ENCODE measurements at regions not wholly inside any gene's neighbourhood (a gene's known extent, or its start where the extent isn't known, plus 50 kb on each side); places are given as distances from the start of the nearest gene placed in this dataset.

DNA sequence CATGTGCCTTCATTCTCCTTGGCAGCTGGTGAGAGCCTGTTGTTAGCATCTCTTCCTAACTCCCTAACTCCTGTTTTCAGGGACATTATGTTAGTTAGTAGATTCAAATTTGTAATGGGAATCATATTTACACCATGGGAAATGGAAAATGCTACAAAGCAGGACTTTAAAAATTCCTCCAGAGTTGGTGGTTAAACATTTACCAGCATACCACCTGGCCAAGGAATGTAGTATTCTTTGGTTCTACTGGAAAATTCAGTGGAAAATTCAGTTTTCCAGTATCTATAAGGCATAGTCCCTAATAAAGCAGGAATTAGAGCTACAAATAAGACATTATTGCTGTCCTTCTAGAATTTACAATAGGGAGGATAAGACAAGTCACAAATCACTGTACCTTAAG is 291.7 kb downstream of the GPD2 start:
- H3K27ac Mint-ChIP-seq: no peak overlapping the region
- DNase-seq: no peak
- H3K9me3 Mint-ChIP-seq: no peaks in the 10 kb centered on the region
- H3K4me3 Mint-ChIP-seq: no peak overlapping the region
- TF ChIP-seq, protein P1, sequence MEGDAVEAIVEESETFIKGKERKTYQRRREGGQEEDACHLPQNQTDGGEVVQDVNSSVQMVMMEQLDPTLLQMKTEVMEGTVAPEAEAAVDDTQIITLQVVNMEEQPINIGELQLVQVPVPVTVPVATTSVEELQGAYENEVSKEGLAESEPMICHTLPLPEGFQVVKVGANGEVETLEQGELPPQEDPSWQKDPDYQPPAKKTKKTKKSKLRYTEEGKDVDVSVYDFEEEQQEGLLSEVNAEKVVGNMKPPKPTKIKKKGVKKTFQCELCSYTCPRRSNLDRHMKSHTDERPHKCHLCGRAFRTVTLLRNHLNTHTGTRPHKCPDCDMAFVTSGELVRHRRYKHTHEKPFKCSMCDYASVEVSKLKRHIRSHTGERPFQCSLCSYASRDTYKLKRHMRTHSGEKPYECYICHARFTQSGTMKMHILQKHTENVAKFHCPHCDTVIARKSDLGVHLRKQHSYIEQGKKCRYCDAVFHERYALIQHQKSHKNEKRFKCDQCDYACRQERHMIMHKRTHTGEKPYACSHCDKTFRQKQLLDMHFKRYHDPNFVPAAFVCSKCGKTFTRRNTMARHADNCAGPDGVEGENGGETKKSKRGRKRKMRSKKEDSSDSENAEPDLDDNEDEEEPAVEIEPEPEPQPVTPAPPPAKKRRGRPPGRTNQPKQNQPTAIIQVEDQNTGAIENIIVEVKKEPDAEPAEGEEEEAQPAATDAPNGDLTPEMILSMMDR (IDR thresholded peaks at IDR 0.05): no peak
- no peaks in the 10 kb centered on the region for H3K4me1 Mint-ChIP-seq (ENCODE audit: low read depth)
- H3K36me3 Mint-ChIP-seq (ENCODE audit: low read depth): no peaks in the 10 kb centered on the region
- peaks cover 3% of the 10 kb centered on the region for H3K27me3 Mint-ChIP-seq (ENCODE audit: insufficient read depth)

DNA sequence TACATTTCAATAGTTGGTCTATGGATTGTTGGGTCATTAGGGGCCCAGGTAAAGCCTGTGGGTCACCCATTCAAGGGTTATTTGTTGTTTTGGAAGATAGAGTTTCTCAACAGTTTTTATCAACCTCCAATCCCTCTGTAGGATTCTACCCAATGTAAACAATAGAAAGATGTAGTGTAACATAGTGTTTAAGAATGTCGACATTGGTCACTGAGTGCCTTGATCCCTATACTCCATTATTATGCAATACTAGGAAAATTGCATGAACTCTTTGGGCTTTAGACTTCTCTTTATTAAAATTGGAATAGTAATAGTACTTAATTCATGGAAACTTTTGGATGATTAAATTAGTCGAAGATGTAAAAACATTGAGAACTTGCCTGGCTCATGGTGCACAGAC is 292.1 kb downstream of the GPD2 start:
- Mint-ChIP-seq H3K4me1 (ENCODE audit: low read depth) (no peaks in the 10 kb centered on the region), H3K27me3 (ENCODE audit: insufficient read depth) (peaks cover under 1% of the 10 kb centered on the region), H3K4me3 (no peak overlapping the region), H3K36me3 (ENCODE audit: low read depth) (no peaks in the 10 kb centered on the region), H3K27ac (no peak overlapping the region), H3K9me3 (no peaks in the 10 kb centered on the region)
- no peak for DNase-seq
- TF ChIP-seq, protein P1 (IDR thresholded peaks at IDR 0.05): no peak

DNA sequence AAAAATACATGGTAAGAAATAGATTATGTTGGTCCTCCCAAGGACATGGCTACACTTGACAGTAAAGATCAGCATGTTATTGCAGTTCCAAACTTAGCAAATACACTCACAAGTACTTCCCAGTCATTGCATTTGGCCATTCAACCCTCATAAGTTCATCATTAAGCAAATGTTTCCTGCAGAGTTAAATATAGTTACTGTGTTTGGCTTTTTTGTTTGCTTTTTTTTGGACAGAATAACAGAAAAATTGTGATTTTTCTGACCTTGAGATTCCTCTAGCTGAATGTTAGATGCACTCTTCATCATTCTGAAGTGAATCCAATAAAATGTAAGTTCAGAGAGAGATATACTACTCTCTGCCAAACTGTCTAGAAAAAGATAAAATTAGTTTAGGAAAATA is 295.3 kb downstream of the GPD2 start:
- H3K36me3 Mint-ChIP-seq (ENCODE audit: low read depth): no peaks in the 10 kb centered on the region
- H3K9me3 Mint-ChIP-seq: no peaks in the 10 kb centered on the region
- no peaks in the 10 kb centered on the region; the same call in 1 of the 2 replicates for H3K27me3 Mint-ChIP-seq (ENCODE audit: insufficient read depth)
- H3K4me1 Mint-ChIP-seq (ENCODE audit: low read depth): no peaks in the 10 kb centered on the region
- TF ChIP-seq, protein P1 (IDR thresholded peaks at IDR 0.05): no peak
- no peak overlapping the region for H3K27ac Mint-ChIP-seq
- H3K4me3 Mint-ChIP-seq: no peak overlapping the region
- DNase-seq: no peak

DNA sequence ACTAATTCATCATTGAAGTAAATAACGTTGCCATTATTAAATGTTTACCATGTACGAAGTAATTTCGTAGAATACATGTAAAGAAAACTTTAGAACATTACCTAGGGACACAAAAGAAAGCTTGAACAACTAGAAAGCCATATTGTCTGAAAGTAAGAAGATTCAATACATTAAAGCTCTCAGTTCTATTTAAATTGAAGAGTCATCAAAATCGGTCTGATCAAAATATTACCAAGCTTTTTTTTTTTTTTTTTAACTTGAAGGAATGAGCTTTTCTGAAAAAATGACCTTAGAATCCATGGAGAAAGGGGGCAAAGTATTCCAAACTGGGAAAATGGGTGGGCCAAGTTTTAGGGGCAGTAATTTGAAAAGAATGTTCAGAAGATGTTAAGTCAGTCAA is 300.8 kb downstream of the GPD2 start:
- no peaks in the 10 kb centered on the region for H3K36me3 Mint-ChIP-seq (ENCODE audit: low read depth)
- H3K4me1 Mint-ChIP-seq (ENCODE audit: low read depth): no peaks in the 10 kb centered on the region
- H3K27me3 Mint-ChIP-seq (ENCODE audit: insufficient read depth): peaks cover 1% of the 10 kb centered on the region; the same call in 1 of the 2 replicates
- DNase-seq: no peak
- TF ChIP-seq, protein P1 (IDR thresholded peaks at IDR 0.05): no peak
- no peak overlapping the region for H3K27ac Mint-ChIP-seq
- no peaks in the 10 kb centered on the region for H3K9me3 Mint-ChIP-seq
- H3K4me3 Mint-ChIP-seq: no peak overlapping the region

DNA sequence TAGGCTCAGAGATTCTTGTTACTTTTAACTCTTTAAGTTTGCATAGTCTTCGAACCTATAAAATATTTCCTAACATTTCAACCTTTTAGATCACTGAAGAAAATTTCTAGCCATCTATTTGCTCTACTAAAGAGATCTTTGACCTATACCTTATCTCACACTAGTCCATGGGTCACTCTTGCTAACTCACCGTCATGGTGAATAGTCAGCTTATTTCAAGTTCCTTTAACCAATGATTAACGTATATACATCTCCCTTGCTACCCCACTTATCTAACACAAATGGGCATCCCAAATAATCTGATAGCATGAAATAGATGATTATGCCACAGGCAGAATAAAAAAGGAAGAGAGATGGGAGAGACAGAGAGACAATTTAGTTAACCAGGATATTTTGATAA is 303.1 kb downstream of the GPD2 start:
- no peak for DNase-seq
- TF ChIP-seq, protein P1 (IDR thresholded peaks at IDR 0.05): no peak
- H3K36me3 Mint-ChIP-seq (ENCODE audit: low read depth): no peaks in the 10 kb centered on the region
- no peak overlapping the region for H3K4me3 Mint-ChIP-seq
- no peaks in the 10 kb centered on the region for H3K4me1 Mint-ChIP-seq (ENCODE audit: low read depth)
- H3K9me3 Mint-ChIP-seq: no peaks in the 10 kb centered on the region
- peaks cover 4% of the 10 kb centered on the region for H3K27me3 Mint-ChIP-seq (ENCODE audit: insufficient read depth)
- no peak overlapping the region for H3K27ac Mint-ChIP-seq

DNA sequence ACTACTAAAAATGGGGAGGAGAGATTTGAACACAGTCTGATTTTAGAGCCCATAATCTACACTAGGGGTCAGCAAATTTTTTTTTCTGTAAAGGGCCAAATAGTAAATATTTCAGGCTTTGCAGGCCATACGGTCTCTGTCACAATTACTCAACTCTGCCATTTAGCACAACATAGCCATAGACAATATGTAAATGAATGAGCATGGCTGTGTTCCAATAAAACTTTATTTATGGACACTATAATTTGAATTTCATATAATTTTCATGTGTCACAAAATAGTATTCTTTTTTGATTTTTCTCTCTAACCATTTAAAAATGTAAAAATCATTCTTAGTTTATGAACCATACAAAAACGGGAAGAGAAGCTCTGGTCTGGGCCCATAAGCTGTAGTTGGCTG is 309.4 kb downstream of the GPD2 start:
- DNase-seq: no peak
- Mint-ChIP-seq H3K4me3 (no peak overlapping the region), H3K4me1 (ENCODE audit: low read depth) (no peaks in the 10 kb centered on the region), H3K27me3 (ENCODE audit: insufficient read depth) (peaks cover 4% of the 10 kb centered on the region; the same call in 1 of the 2 replicates), H3K9me3 (no peaks in the 10 kb centered on the region), H3K27ac (no peak overlapping the region), H3K36me3 (ENCODE audit: low read depth) (no peaks in the 10 kb centered on the region)
- TF ChIP-seq, protein P1 (IDR thresholded peaks at IDR 0.05): 0 out of 2 replicates have a peak, but pooled peaks have one; percentile 14
